ENCODE measurements at regions not wholly inside any gene's neighbourhood (a gene's known extent, or its start where the extent isn't known, plus 50 kb on each side); places are given as distances from the start of the nearest gene placed in this dataset.
"Not testable (repeated sequence)": the region's sequence is repeated elsewhere in the genome, so short reads cannot be mapped to it uniquely, and the experiment has no call there.

DNA sequence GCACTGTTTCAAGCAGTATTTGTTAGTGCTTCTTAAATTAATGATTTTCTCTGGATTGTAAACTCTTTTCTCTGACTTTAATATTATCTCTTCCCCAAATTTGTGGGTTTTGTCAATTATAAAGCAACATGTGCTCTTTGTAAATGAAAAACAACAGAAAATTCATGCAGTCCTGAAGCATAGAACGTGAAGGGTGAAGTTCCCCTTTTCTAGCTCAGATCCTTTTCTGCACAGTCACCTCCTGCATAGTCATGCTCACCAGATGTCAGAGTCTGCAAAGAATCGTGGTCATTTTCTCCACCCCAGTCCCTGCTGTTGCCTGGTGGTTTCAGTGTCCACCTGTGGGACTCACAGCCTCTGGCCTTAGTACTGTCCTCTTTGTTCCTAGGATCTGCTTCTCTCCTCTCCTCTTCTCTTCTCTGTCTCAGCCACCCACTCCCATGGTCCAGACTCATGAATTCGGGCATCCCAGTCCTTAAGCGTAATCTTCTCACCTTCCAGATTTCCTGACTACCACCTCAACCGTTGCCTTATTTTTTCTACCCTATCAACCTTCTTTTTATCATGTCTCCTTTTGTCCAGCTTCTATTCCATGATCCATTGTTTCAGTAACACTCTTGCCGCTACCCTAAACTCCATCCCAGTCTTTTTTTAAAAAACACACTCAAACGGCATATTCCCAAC lies 229.1 kb downstream of the RTP5 start:
- H3K4me1 ChIP-seq (ENCODE audit: control insufficient read depth in 1 of 2, insufficient read depth in 2 of 2, low read length in 2 of 2): no peaks in the 10 kb centered on the region
- no peaks in the 10 kb centered on the region for H3K79me2 ChIP-seq (ENCODE audit: control insufficient read depth, insufficient read depth, low read length, poor library complexity)
- no peaks in the 10 kb centered on the region for H3K27me3 ChIP-seq (ENCODE audit: insufficient read depth, low read length)
- H3K4me3 ChIP-seq (ENCODE audit: low read depth, low read length): no peak overlapping the region
- peak in 1 of 2 donors; percentile 2 for DNase-seq
- no CpG with 5 or more reads among the region's 7 CpGs for WGBS (ENCODE audit: extremely low coverage, insufficient coverage, insufficient read length)
- H4K12ac ChIP-seq (ENCODE audit: low read depth, low read length): no peak overlapping the region
- H4K8ac ChIP-seq (ENCODE audit: low read depth, low read length): no peak overlapping the region
- H3K18ac ChIP-seq (ENCODE audit: low read length): no peak overlapping the region
- no peak overlapping the region for H2AFZ ChIP-seq (ENCODE audit: insufficient read depth, low read length, poor library complexity)
- no peak overlapping the region for H3K14ac ChIP-seq (ENCODE audit: low read length)
- H3K9me3 ChIP-seq (ENCODE audit: insufficient read depth, low read depth, low read length): no peaks in the 10 kb centered on the region
- H2BK120ac ChIP-seq (ENCODE audit: insufficient read depth, low read length, poor library complexity): no peak overlapping the region
- peaks cover 0 to 8% of the 10 kb centered on the region in 2 experiments for H3K36me3 ChIP-seq (ENCODE audit: control insufficient read depth in 1 of 2, insufficient read depth in 2 of 2, low read length in 2 of 2)
- no peak overlapping the region for H2BK12ac ChIP-seq (ENCODE audit: low read length)
- H3K79me1 ChIP-seq (ENCODE audit: low read length): no peaks in the 10 kb centered on the region
- H2BK5ac ChIP-seq (ENCODE audit: low read depth, low read length, poor library complexity): no peak overlapping the region
- H3K27ac ChIP-seq (ENCODE audit: low read depth, low read length): no peak overlapping the region
- no peak overlapping the region for H4K91ac ChIP-seq (ENCODE audit: low read depth, low read length)
- H2AK5ac ChIP-seq (ENCODE audit: low read length): no peak overlapping the region
- H3K23ac ChIP-seq (ENCODE audit: low read length): no peak overlapping the region
- no peak overlapping the region for H3K4ac ChIP-seq (ENCODE audit: low read depth, low read length)
- no peak overlapping the region for H3K9ac ChIP-seq (ENCODE audit: low read length)
- H3K4me2 ChIP-seq (ENCODE audit: low read length): no peak overlapping the region

- not testable (repeated sequence) for H4K12ac ChIP-seq (ENCODE audit: low read depth, low read length); H3K4me3 ChIP-seq (ENCODE audit: low read depth, low read length); H3K27me3 ChIP-seq (ENCODE audit: insufficient read depth, low read length); DNase-seq; H3K18ac ChIP-seq (ENCODE audit: low read length); H3K79me1 ChIP-seq (ENCODE audit: low read length); H3K14ac ChIP-seq (ENCODE audit: low read length); H2AK5ac ChIP-seq (ENCODE audit: low read length); H2BK5ac ChIP-seq (ENCODE audit: low read depth, low read length, poor library complexity); H3K9me3 ChIP-seq (ENCODE audit: insufficient read depth, low read depth, low read length); H3K23ac ChIP-seq (ENCODE audit: low read length); H3K4me1 ChIP-seq (ENCODE audit: control insufficient read depth in 1 of 2, insufficient read depth in 2 of 2, low read length in 2 of 2); H3K9ac ChIP-seq (ENCODE audit: low read length); H2BK12ac ChIP-seq (ENCODE audit: low read length); H3K4ac ChIP-seq (ENCODE audit: low read depth, low read length); H2BK120ac ChIP-seq (ENCODE audit: insufficient read depth, low read length, poor library complexity); H3K27ac ChIP-seq (ENCODE audit: low read depth, low read length); H3K4me2 ChIP-seq (ENCODE audit: low read length); H2AFZ ChIP-seq (ENCODE audit: insufficient read depth, low read length, poor library complexity); H4K8ac ChIP-seq (ENCODE audit: low read depth, low read length); H4K91ac ChIP-seq (ENCODE audit: low read depth, low read length); H3K36me3 ChIP-seq (ENCODE audit: control insufficient read depth in 1 of 2, insufficient read depth in 2 of 2, low read length in 2 of 2); H3K79me2 ChIP-seq (ENCODE audit: control insufficient read depth, insufficient read depth, low read length, poor library complexity)
- no CpG with 5 or more reads among the region's 2 CpGs for WGBS (ENCODE audit: extremely low coverage, insufficient coverage, insufficient read length)
These were observed 233.6 kb downstream of the RTP5 start for GRCh38 chr2:242103093-242103492.

DNA sequence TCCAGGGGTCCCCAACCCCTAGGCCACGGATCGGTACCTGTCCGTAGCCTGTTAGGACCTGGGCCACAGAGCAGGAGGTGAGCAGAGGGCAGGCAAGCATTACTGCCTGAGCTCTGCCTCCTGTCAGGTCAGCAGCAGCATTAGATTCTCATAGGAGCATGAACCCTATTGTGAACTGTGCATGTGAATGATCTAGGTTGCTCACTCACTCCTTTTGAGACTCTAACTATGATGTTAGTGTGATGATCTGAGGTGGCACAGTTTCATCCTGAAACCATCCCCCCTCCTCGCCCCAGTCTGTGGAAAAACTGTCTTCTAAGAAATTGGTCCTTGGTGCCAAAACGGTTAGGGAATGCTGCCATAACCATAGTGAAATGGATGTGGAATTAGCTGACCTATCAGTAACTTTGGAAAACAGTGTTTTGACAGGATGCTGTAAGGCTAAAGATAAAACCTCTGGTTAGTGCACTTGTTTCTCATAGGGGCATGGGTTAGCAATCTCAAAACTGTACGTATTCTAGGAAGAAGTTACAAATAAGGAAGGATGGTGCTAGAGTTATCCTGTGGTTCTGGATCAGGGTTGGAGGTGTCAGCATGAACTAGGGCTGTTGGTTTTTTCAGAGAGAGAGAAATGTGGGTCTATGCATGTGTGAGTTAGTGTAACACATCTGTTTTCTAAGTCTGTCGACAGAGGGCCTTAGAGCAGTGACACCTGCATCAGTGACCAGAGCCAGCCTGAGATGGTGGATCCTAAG lies 234.8 kb downstream of the RTP5 start:
- WGBS (ENCODE audit: extremely low coverage, insufficient coverage, insufficient read length): no CpG with 5 or more reads among the region's 7 CpGs
- DNase-seq; H2BK5ac ChIP-seq (ENCODE audit: low read depth, low read length, poor library complexity); H4K91ac ChIP-seq (ENCODE audit: low read depth, low read length); H2AK5ac ChIP-seq (ENCODE audit: low read length); H3K4me3 ChIP-seq (ENCODE audit: low read depth, low read length); H3K9me3 ChIP-seq (ENCODE audit: insufficient read depth, low read depth, low read length); H3K79me1 ChIP-seq (ENCODE audit: low read length); H3K79me2 ChIP-seq (ENCODE audit: control insufficient read depth, insufficient read depth, low read length, poor library complexity); H3K9ac ChIP-seq (ENCODE audit: low read length); H3K4ac ChIP-seq (ENCODE audit: low read depth, low read length); H3K27me3 ChIP-seq (ENCODE audit: insufficient read depth, low read length); H3K14ac ChIP-seq (ENCODE audit: low read length); H3K23ac ChIP-seq (ENCODE audit: low read length); H2BK120ac ChIP-seq (ENCODE audit: insufficient read depth, low read length, poor library complexity); H3K27ac ChIP-seq (ENCODE audit: low read depth, low read length); H2BK12ac ChIP-seq (ENCODE audit: low read length); H3K4me2 ChIP-seq (ENCODE audit: low read length); H3K4me1 ChIP-seq (ENCODE audit: control insufficient read depth in 1 of 2, insufficient read depth in 2 of 2, low read length in 2 of 2); H4K12ac ChIP-seq (ENCODE audit: low read depth, low read length); H3K18ac ChIP-seq (ENCODE audit: low read length); H2AFZ ChIP-seq (ENCODE audit: insufficient read depth, low read length, poor library complexity); H3K36me3 ChIP-seq (ENCODE audit: control insufficient read depth in 1 of 2, insufficient read depth in 2 of 2, low read length in 2 of 2); H4K8ac ChIP-seq (ENCODE audit: low read depth, low read length): not testable (repeated sequence)

- DNase-seq; H2AFZ ChIP-seq (ENCODE audit: insufficient read depth, low read length, poor library complexity); H2BK120ac ChIP-seq (ENCODE audit: insufficient read depth, low read length, poor library complexity); H3K27ac ChIP-seq (ENCODE audit: low read depth, low read length); H4K8ac ChIP-seq (ENCODE audit: low read depth, low read length); H3K4me2 ChIP-seq (ENCODE audit: low read length); H2AK5ac ChIP-seq (ENCODE audit: low read length); H2BK5ac ChIP-seq (ENCODE audit: low read depth, low read length, poor library complexity); H3K79me1 ChIP-seq (ENCODE audit: low read length); H3K27me3 ChIP-seq (ENCODE audit: insufficient read depth, low read length); H3K14ac ChIP-seq (ENCODE audit: low read length); H3K23ac ChIP-seq (ENCODE audit: low read length); H4K12ac ChIP-seq (ENCODE audit: low read depth, low read length); H3K18ac ChIP-seq (ENCODE audit: low read length); H4K91ac ChIP-seq (ENCODE audit: low read depth, low read length); H3K9ac ChIP-seq (ENCODE audit: low read length); H3K4me3 ChIP-seq (ENCODE audit: low read depth, low read length); H2BK12ac ChIP-seq (ENCODE audit: low read length); H3K9me3 ChIP-seq (ENCODE audit: insufficient read depth, low read depth, low read length); H3K36me3 ChIP-seq (ENCODE audit: control insufficient read depth in 1 of 2, insufficient read depth in 2 of 2, low read length in 2 of 2); H3K79me2 ChIP-seq (ENCODE audit: control insufficient read depth, insufficient read depth, low read length, poor library complexity); H3K4me1 ChIP-seq (ENCODE audit: control insufficient read depth in 1 of 2, insufficient read depth in 2 of 2, low read length in 2 of 2); H3K4ac ChIP-seq (ENCODE audit: low read depth, low read length): not testable (repeated sequence)
- no CpG with 5 or more reads among the region's 5 CpGs for WGBS (ENCODE audit: extremely low coverage, insufficient coverage, insufficient read length)
These were observed 237.5 kb downstream of the RTP5 start for GRCh38 chr2:242107065-242107464.

Measured in trophoblast cell (in vitro differentiated cells and primary cell).